ENCODE measurements at regions not wholly inside any gene's neighbourhood (a gene's known extent, or its start where the extent isn't known, plus 50 kb on each side); places are given as distances from the start of the nearest gene placed in this dataset.

- no peak for TF ChIP-seq CTCF (IDR thresholded peaks at IDR 0.05; ENCODE audit: control insufficient read depth, extremely low read depth, insufficient read depth)
- DNase-seq (ENCODE audit: low read depth) = no peak
- no peak overlapping the region for H3K4me3 ChIP-seq (ENCODE audit: low read depth, low read length)
Observed at GRCh38 chr9:87127978-87128614, 180.8 kb upstream of the GAS1 start.

GRCh38 chr9:87128844-87129493 lies 181.7 kb upstream of the GAS1 start:
- no peak overlapping the region for H3K4me3 ChIP-seq (ENCODE audit: low read depth, low read length)
- DNase-seq (ENCODE audit: low read depth) = no peak
- TF ChIP-seq CTCF (IDR thresholded peaks at IDR 0.05; ENCODE audit: control insufficient read depth, extremely low read depth, insufficient read depth) = no peak

- no peak for TF ChIP-seq CTCF (IDR thresholded peaks at IDR 0.05; ENCODE audit: control insufficient read depth, extremely low read depth, insufficient read depth)
- DNase-seq (ENCODE audit: low read depth) = no peak
- no peak overlapping the region for H3K4me3 ChIP-seq (ENCODE audit: low read depth, low read length)
Observed at GRCh38 chr9:87135074-87135473, 187.8 kb upstream of the GAS1 start.

GRCh38 chr9:87137718-87138117 lies 190.4 kb upstream of the GAS1 start:
- no peak for TF ChIP-seq CTCF (IDR thresholded peaks at IDR 0.05; ENCODE audit: control insufficient read depth, extremely low read depth, insufficient read depth)
- DNase-seq (ENCODE audit: low read depth) = no peak
- no peak overlapping the region for H3K4me3 ChIP-seq (ENCODE audit: low read depth, low read length)

DNA sequence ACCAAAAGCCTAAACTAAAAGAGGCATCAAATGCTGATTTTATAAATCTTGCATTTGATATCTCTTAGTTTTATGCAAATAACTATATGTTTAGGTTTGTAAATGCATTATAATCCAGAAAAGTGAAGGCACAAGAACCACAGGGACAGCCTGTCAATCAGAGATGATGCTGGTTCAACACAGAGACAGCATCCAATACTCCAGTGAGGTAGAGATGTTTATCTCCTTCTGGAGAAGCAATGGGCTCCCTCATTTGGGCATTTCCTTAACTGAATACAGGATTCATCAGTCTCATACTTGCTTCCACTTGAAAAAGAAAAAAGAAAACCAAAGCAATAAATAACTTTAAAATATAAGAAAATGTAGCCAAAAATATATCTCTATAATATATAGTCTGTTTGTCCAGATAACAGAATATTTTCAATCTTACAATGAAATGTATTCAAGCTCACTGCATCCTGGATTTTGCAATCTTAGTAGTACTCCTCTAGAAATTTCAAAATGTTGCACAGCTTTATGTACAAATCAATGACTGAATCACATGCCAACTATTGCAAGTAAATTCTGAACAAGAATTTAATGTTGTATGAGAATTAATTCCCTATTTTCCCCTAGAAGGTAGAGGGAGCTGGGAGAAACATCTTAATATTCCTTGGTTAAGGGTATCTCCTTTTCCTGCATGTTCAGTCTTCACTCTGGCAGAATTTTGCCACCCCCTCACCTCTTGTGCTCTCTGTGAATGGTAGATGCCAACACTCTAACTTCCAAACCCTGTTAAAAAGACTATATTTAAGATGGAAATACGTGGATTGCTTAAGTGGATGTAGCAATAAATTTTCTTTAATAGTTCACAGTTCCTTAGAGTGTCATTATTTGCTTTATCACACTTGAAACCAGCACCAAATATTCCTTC lies 191.1 kb upstream of the GAS1 start:
- H3K4me3 ChIP-seq (ENCODE audit: low read depth, low read length) = no peak overlapping the region
- TF ChIP-seq CTCF (IDR thresholded peaks at IDR 0.05; ENCODE audit: control insufficient read depth, extremely low read depth, insufficient read depth) = no peak
- DNase-seq (ENCODE audit: low read depth) = no peak

DNA sequence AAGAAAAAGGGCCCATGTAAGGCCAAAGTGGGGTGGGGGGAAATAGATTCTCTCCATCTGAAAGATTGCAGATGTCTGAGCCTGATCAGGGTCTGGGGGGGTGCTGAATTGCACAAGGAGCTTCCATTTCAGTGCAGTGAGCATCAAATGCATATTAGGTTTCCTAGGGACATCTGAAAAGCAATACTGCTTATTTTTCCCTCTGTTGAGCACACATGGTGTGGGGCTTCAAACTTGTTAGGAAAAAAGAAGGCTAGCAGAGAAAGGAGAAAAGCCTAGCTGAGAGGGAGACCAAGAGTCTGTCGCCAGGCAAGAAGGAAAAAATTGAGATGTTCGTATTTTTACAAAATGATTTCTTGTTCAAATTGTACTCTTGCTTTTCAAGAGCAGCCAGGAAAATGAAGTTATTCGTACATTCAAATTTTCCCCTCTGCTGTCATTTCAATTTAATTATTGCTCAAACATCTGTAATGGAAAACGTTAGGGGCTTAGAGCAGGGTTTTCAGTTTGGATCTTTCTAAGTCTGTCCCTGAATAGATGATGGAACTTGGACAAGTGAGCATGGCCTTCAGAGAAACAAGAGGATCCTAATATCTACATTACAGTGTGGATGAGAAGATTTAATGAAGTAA lies 191.9 kb upstream of the GAS1 start:
- no peak for TF ChIP-seq CTCF (IDR thresholded peaks at IDR 0.05; ENCODE audit: control insufficient read depth, extremely low read depth, insufficient read depth)
- no peak for DNase-seq (ENCODE audit: low read depth)
- H3K4me3 ChIP-seq (ENCODE audit: low read depth, low read length) = no peak overlapping the region
